ENCODE measurements at regions not wholly inside any gene's neighbourhood (a gene's known extent, or its start where the extent isn't known, plus 50 kb on each side); places are given as distances from the start of the nearest gene placed in this dataset.
"Not testable (repeated sequence)": the region's sequence is repeated elsewhere in the genome, so short reads cannot be mapped to it uniquely, and the experiment has no call there.

GRCh38 chr6:56875523-56875922, 79.4 kb upstream of the BEND6 start:
- DNase-seq, result no peak
- TF ChIP-seq POLR2A (IDR thresholded peaks at IDR 0.05; ENCODE audit: low read length) (no peak), GATA1 (IDR thresholded peaks at IDR 0.05; ENCODE audit: low read depth, low read length) (no peak)

GRCh38 chr6:56874328-56874727, 80.6 kb upstream of the BEND6 start:
- DNase-seq, result no peak
- no peak for TF ChIP-seq POLR2A (IDR thresholded peaks at IDR 0.05; ENCODE audit: low read length)
- no peak for TF ChIP-seq GATA1 (IDR thresholded peaks at IDR 0.05; ENCODE audit: low read depth, low read length)

- not testable (repeated sequence) for DNase-seq
Measured at GRCh38 chr6:56870053-56870452, 84.9 kb upstream of the BEND6 start.

- DNase-seq, result no peak
- TF ChIP-seq POLR2A (IDR thresholded peaks at IDR 0.05; ENCODE audit: low read length) (no peak), GATA1 (IDR thresholded peaks at IDR 0.05; ENCODE audit: low read depth, low read length) (no peak)
Measured at GRCh38 chr6:56869346-56869745, 85.6 kb upstream of the BEND6 start.

GRCh38 chr6:56868687-56869086, 86.2 kb upstream of the BEND6 start:
- TF ChIP-seq POLR2A (IDR thresholded peaks at IDR 0.05; ENCODE audit: low read length), result no peak
- no peak for TF ChIP-seq GATA1 (IDR thresholded peaks at IDR 0.05; ENCODE audit: low read depth, low read length)
- no peak for DNase-seq

GRCh38 chr6:56866917-56867522, 87.9 kb upstream of the BEND6 start:
- TF ChIP-seq POLR2A (IDR thresholded peaks at IDR 0.05; ENCODE audit: low read length), result no peak
- TF ChIP-seq GATA1 (IDR thresholded peaks at IDR 0.05; ENCODE audit: low read depth, low read length), result no peak
- no peak for DNase-seq

GRCh38 chr6:56865081-56865875, 89.6 kb upstream of the BEND6 start:
- DNase-seq, result no peak
- no peak for TF ChIP-seq GATA1 (IDR thresholded peaks at IDR 0.05; ENCODE audit: low read depth, low read length)
- TF ChIP-seq POLR2A (IDR thresholded peaks at IDR 0.05; ENCODE audit: low read length), result no peak

GRCh38 chr6:56864171-56864616, 90.7 kb upstream of the BEND6 start:
- TF ChIP-seq GATA1 (IDR thresholded peaks at IDR 0.05; ENCODE audit: low read depth, low read length) (no peak), POLR2A (IDR thresholded peaks at IDR 0.05; ENCODE audit: low read length) (no peak)
- no peak for DNase-seq

- DNase-seq, result no peak
- TF ChIP-seq GATA1 (IDR thresholded peaks at IDR 0.05; ENCODE audit: low read depth, low read length) (no peak), POLR2A (IDR thresholded peaks at IDR 0.05; ENCODE audit: low read length) (no peak)
Measured at GRCh38 chr6:56863366-56863765, 91.5 kb upstream of the BEND6 start.

- TF ChIP-seq POLR2A (IDR thresholded peaks at IDR 0.05; ENCODE audit: low read length) (no peak), GATA1 (IDR thresholded peaks at IDR 0.05; ENCODE audit: low read depth, low read length) (no peak)
- DNase-seq, result no peak
Measured at GRCh38 chr6:56862415-56863175, 92.3 kb upstream of the BEND6 start.

- TF ChIP-seq GATA1 (IDR thresholded peaks at IDR 0.05; ENCODE audit: low read depth, low read length), result no peak
- TF ChIP-seq POLR2A (IDR thresholded peaks at IDR 0.05; ENCODE audit: low read length), result no peak
- no peak for DNase-seq
Measured at GRCh38 chr6:56860475-56860874, 94.4 kb upstream of the BEND6 start.

GRCh38 chr6:56856036-56856580, 98.8 kb upstream of the BEND6 start:
- no peak for TF ChIP-seq POLR2A (IDR thresholded peaks at IDR 0.05; ENCODE audit: low read length)
- no peak for TF ChIP-seq GATA1 (IDR thresholded peaks at IDR 0.05; ENCODE audit: low read depth, low read length)
- no peak for DNase-seq

- no peak for DNase-seq
- TF ChIP-seq POLR2A (IDR thresholded peaks at IDR 0.05; ENCODE audit: low read length), result no peak
- TF ChIP-seq GATA1 (IDR thresholded peaks at IDR 0.05; ENCODE audit: low read depth, low read length), result no peak
Measured at GRCh38 chr6:56854086-56854485, 100.8 kb upstream of the BEND6 start.

- TF ChIP-seq POLR2A (IDR thresholded peaks at IDR 0.05; ENCODE audit: low read length), result no peak
- TF ChIP-seq GATA1 (IDR thresholded peaks at IDR 0.05; ENCODE audit: low read depth, low read length), result no peak
- DNase-seq, result no peak
Measured at GRCh38 chr6:56853541-56853940, 101.4 kb upstream of the BEND6 start.

Measured in erythroblast (primary cell).